Parathyroid adenoma (tissue), 2 donors: ENCODE measurements at regions not wholly inside any gene's neighbourhood (a gene's known extent, or its start where the extent isn't known, plus 50 kb on each side); places are given as distances from the start of the nearest gene placed in this dataset.

Source experiments
- H2AFZ ChIP-seq: fragments of 300-600 bp; sonication (generic); one replicate; pipeline ENCODE4 v1.7.0; 2017; ENCODE audit warnings: antibody characterized with exemption, mild to moderate bottlenecking
- H3K27ac ChIP-seq: fragments of 300-600 bp; sonication (generic); one replicate; pipeline ENCODE4 v1.7.0; 2017
- H3K27me3 ChIP-seq: fragments of 300-600 bp; sonication (generic); one replicate; pipeline ENCODE4 v1.7.0; 2017; ENCODE audit warnings: low read length; ENCODE audit not compliant: control insufficient read depth, insufficient read depth
- H3K36me3 ChIP-seq: fragments of 300-600 bp; sonication (generic); one replicate; pipeline ENCODE4 v1.7.0; 2017; ENCODE audit warnings: low read length; ENCODE audit not compliant: control insufficient read depth, insufficient read depth
- H3K4me1 ChIP-seq: fragments of 300-600 bp; sonication (generic); one replicate; pipeline ENCODE4 v1.7.0; 2017; ENCODE audit warnings: control low read depth
- H3K4me2 ChIP-seq: fragments of 300-600 bp; sonication (generic); one replicate; pipeline ENCODE4 v1.7.0; 2017; ENCODE audit warnings: low read length
- H3K4me3 ChIP-seq: fragments of 300-600 bp; sonication (generic); one replicate; pipeline ENCODE4 v1.7.0; 2017; ENCODE audit warnings: low read depth, low read length
- H3K79me2 ChIP-seq: fragments of 300-600 bp; sonication (generic); one replicate; pipeline ENCODE4 v1.7.0; 2017; ENCODE audit warnings: control low read depth
- H3K9ac ChIP-seq: fragments of 300-600 bp; sonication (generic); one replicate; pipeline ENCODE4 v1.7.0; 2017; ENCODE audit warnings: mild to moderate bottlenecking
- H3K9me3 ChIP-seq: fragments of 300-600 bp; sonication (generic); one replicate; pipeline ENCODE4 v1.7.0; 2017; ENCODE audit warnings: low read length; ENCODE audit not compliant: control insufficient read depth
- TF ChIP-seq, protein P1 (sequence below): fragments of 300-600 bp; sonication (generic); IDR thresholded peaks from one replicate; pipeline ENCODE4 v1.7.0; 2017; ENCODE audit warnings: antibody characterized with exemption, mild to moderate bottlenecking
- donor health status: primary hyperparathyroidism.

DNA sequence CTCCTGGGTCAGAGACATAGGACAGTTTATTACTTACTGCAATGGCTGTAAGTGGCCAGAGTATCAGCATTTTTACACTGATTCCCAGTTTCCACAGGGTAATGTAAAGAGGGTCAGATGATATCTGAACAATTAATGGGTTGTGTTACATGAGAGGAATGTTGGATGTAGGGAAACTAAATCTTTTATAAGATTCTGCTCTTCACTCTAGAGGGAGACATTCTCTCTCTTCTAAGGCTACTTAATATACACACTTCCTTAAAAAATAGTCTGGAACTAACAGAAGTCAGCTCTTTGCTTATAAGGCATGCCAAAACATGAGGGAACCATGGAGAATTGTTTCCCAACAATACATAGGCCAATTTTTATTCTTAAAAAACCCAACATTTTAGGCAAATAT, 389.8 kb downstream of the ETNK1 start:
- H3K27me3 ChIP-seq: peaks cover 5% of the 10 kb centered on the region
- H3K9me3 ChIP-seq: no peaks in the 10 kb centered on the region
- H3K9ac ChIP-seq: no peak overlapping the region
- TF ChIP-seq, protein P1, sequence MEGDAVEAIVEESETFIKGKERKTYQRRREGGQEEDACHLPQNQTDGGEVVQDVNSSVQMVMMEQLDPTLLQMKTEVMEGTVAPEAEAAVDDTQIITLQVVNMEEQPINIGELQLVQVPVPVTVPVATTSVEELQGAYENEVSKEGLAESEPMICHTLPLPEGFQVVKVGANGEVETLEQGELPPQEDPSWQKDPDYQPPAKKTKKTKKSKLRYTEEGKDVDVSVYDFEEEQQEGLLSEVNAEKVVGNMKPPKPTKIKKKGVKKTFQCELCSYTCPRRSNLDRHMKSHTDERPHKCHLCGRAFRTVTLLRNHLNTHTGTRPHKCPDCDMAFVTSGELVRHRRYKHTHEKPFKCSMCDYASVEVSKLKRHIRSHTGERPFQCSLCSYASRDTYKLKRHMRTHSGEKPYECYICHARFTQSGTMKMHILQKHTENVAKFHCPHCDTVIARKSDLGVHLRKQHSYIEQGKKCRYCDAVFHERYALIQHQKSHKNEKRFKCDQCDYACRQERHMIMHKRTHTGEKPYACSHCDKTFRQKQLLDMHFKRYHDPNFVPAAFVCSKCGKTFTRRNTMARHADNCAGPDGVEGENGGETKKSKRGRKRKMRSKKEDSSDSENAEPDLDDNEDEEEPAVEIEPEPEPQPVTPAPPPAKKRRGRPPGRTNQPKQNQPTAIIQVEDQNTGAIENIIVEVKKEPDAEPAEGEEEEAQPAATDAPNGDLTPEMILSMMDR: no peak
- H3K4me3 ChIP-seq: no peak overlapping the region
- no peak overlapping the region for H3K4me2 ChIP-seq
- H3K79me2 ChIP-seq: no peaks in the 10 kb centered on the region
- no peak overlapping the region for H3K27ac ChIP-seq
- no peaks in the 10 kb centered on the region for H3K36me3 ChIP-seq
- H3K4me1 ChIP-seq: no peaks in the 10 kb centered on the region
- no peak overlapping the region for H2AFZ ChIP-seq

DNA sequence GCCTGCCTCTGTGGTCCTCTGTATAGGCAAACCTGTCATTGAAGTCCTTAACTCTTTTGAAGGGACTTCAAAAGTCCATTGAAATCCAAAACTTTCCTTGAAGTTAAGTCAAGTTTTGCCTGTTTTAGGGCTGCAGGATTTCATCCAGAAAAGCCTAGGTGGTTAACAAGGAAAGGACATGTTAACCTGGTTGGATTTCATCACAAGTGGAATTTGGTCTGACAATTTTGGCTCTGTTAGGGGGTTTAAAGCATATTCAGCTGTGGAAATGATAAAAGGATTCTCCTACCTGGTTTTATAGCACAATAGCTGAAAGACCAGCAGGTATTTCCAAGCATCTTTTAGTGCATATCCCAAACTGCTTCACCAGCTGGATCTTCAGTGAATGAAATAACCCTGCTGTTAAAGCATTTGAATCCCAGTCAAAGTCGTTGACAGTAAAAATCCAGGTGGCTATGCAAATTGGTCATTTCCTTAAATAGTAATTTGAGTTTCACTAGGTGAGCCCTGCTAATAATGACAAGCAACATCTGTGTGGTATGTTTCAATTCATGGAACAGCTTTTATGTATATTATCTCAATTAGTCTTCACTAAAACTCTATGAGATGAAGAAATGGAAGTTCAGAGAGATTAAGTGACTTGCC, 400.5 kb downstream of the ETNK1 start:
- no peak overlapping the region for H3K27ac ChIP-seq

GRCh38 chr12:23028158-23028802, 403.3 kb downstream of the ETNK1 start:
- H2AFZ ChIP-seq: no peak overlapping the region
- no peaks in the 10 kb centered on the region for H3K79me2 ChIP-seq
- TF ChIP-seq, protein P1: no peak
- H3K4me2 ChIP-seq: no peak overlapping the region
- H3K27ac ChIP-seq: no peak overlapping the region
- no peaks in the 10 kb centered on the region for H3K4me1 ChIP-seq
- no peaks in the 10 kb centered on the region for H3K27me3 ChIP-seq
- no peak overlapping the region for H3K4me3 ChIP-seq
- H3K9ac ChIP-seq: no peak overlapping the region
- no peaks in the 10 kb centered on the region for H3K9me3 ChIP-seq
- no peaks in the 10 kb centered on the region for H3K36me3 ChIP-seq

More for the DNA sequence above, 400.5 kb downstream of the ETNK1 start:
- H3K9me3 ChIP-seq: no peaks in the 10 kb centered on the region
- no peaks in the 10 kb centered on the region for H3K79me2 ChIP-seq
- no peaks in the 10 kb centered on the region for H3K36me3 ChIP-seq
- TF ChIP-seq, protein P1: no peak
- no peak overlapping the region for H2AFZ ChIP-seq
- no peak overlapping the region for H3K4me3 ChIP-seq
- H3K9ac ChIP-seq: no peak overlapping the region
- H3K4me2 ChIP-seq: no peak overlapping the region
- H3K4me1 ChIP-seq: no peaks in the 10 kb centered on the region
- no peaks in the 10 kb centered on the region for H3K27me3 ChIP-seq

DNA sequence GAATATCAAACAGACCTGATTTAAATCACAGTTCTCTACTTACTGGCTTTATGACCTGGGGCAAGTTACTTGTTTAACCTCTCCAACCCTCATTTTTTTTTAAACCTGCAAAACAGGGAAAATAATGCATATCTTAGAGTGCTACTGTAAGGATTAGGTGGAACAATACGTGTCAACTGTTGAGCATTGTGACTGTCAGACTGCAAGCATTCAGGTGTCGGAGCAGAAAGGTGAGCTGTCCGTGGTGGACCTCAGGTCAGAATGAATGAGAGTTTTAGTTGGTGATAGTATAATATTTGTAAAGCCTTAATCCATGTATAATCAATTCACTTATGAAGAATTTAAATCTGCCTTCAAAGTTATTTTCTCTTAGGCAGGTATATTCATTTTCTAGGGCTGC, 404.2 kb downstream of the ETNK1 start:
- no peak overlapping the region for H3K4me3 ChIP-seq
- no peak overlapping the region for H3K9ac ChIP-seq
- no peaks in the 10 kb centered on the region for H3K4me1 ChIP-seq
- no peak overlapping the region for H3K4me2 ChIP-seq
- TF ChIP-seq, protein P1: no peak
- H3K36me3 ChIP-seq: no peaks in the 10 kb centered on the region
- H2AFZ ChIP-seq: no peak overlapping the region
- H3K9me3 ChIP-seq: no peaks in the 10 kb centered on the region
- no peaks in the 10 kb centered on the region for H3K79me2 ChIP-seq
- H3K27ac ChIP-seq: no peak overlapping the region
- no peaks in the 10 kb centered on the region for H3K27me3 ChIP-seq

DNA sequence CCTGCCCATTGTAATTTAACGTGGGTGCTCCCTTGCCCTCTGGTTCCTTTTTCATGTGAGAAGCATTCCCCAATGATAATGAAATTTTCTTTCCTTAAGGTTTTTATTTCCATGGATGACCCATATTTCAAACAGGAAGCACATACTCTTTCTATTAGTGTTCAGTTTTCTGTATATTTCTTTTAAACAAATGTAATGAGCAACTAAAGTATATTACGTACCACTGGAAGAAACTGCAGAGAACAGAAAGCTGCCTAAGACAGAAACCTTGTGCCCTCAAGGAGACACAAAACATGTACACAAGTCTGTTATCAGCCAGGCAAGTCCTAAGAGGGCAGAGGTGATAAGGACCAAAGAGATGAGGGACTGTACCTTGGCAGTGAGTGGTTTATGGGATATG, 414.9 kb downstream of the ETNK1 start:
- H3K27me3 ChIP-seq: no peaks in the 10 kb centered on the region
- H3K4me1 ChIP-seq: no peaks in the 10 kb centered on the region
- no peaks in the 10 kb centered on the region for H3K9me3 ChIP-seq
- no peak overlapping the region for H3K4me2 ChIP-seq
- H3K27ac ChIP-seq: no peak overlapping the region
- no peaks in the 10 kb centered on the region for H3K36me3 ChIP-seq
- no peak overlapping the region for H2AFZ ChIP-seq
- H3K4me3 ChIP-seq: no peak overlapping the region
- H3K79me2 ChIP-seq: no peaks in the 10 kb centered on the region
- TF ChIP-seq, protein P1: no peak
- H3K9ac ChIP-seq: no peak overlapping the region
